PC-9 (cell line): ENCODE measurements at regions not wholly inside any gene's neighbourhood (a gene's known extent, or its start where the extent isn't known, plus 50 kb on each side); places are given as distances from the start of the nearest gene placed in this dataset.
A peak's percentile ranks its signal among the peaks of the same experiment; 100 is the strongest.

Experiments used
- BruUV-seq: library from RNA; stranded (reverse); fragments of 400-500 nt; replicated peaks from 2 replicates; lab custom pipeline; 2021; lab: Mats Ljungman, UMichigan
- CTCF ChIA-PET: fragments of 300-600 bp; sonication (Branson Sonifier 250); formaldehyde crosslinking; loops from one replicate; lab custom pipeline; 2022; ENCODE audit warnings: antibody characterized with exemption; lab: Charles Lee
- POLR2A ChIA-PET: fragments of 300-600 bp; sonication (Branson Sonifier 250); formaldehyde crosslinking; loops from one replicate; lab custom pipeline; 2022; ENCODE audit warnings: antibody characterized with exemption; ENCODE audit not compliant: unreplicated experiment; lab: Charles Lee
- DNase-seq, 2 experiments: peaks; one replicate each; pipeline versions ENCODE4 v3.0.0 to v3.0.0-alpha.2; 2015 to 2022; ENCODE audit warnings: mixed read lengths in 1 of 2
- H2AFZ ChIP-seq: fragments of 200-600 bp; sonication (generic); 2 replicates; pipeline ENCODE4 v1.8.1; 2017; ENCODE audit warnings: antibody characterized with exemption
- H3F3A ChIP-seq: fragments of 200-600 bp; sonication (generic); 2 replicates; pipeline ENCODE4 v1.8.1; 2017; ENCODE audit warnings: antibody characterized with exemption, mild to moderate bottlenecking, low read depth; ENCODE audit not compliant: insufficient read depth
- H3K27ac ChIP-seq: fragments of 200-600 bp; sonication (generic); 2 replicates; pipeline ENCODE4 v1.6.1; 2016; ENCODE audit warnings: mixed run types
- H3K27me3 ChIP-seq: fragments of 200-600 bp; sonication (generic); 2 replicates; pipeline ENCODE4 v1.6.1; 2016; ENCODE audit warnings: low read depth, mixed run types; ENCODE audit not compliant: insufficient read depth
- H3K36me3 ChIP-seq: fragments of 200-600 bp; sonication (generic); 2 replicates; pipeline ENCODE4 v1.6.1; 2016; ENCODE audit warnings: low read depth, mixed run types
- H3K4me1 ChIP-seq: fragments of 200-600 bp; sonication (generic); replicated peaks from 2 replicates; pipeline ENCODE4 v1.6.1; 2016; ENCODE audit warnings: mixed run types; ENCODE audit not compliant: insufficient read depth
- H3K4me2 ChIP-seq: fragments of 200-600 bp; sonication (generic); 2 replicates; pipeline ENCODE4 v1.6.1; 2017; ENCODE audit warnings: mixed run types
- H3K4me3 ChIP-seq: fragments of 200-600 bp; sonication (generic); 2 replicates; pipeline ENCODE4 v1.6.1; 2016; ENCODE audit warnings: mixed run types
- H3K79me2 ChIP-seq: fragments of 200-600 bp; sonication (generic); 2 replicates; pipeline ENCODE4 v1.6.1; 2017; ENCODE audit warnings: low read depth, mixed run types
- H3K9me2 ChIP-seq: fragments of 200-600 bp; sonication (generic); 2 replicates; pipeline ENCODE4 v1.8.1; 2017; ENCODE audit warnings: mild to moderate bottlenecking; ENCODE audit not compliant: insufficient read depth
- H3K9me3 ChIP-seq: fragments of 200-600 bp; sonication (generic); 2 replicates; pipeline ENCODE4 v1.8.1; 2016; ENCODE audit warnings: low read depth; ENCODE audit not compliant: insufficient read depth
- H4K20me1 ChIP-seq: fragments of 200-600 bp; sonication (generic); 2 replicates; pipeline ENCODE4 v1.8.1; 2017; ENCODE audit not compliant: insufficient read depth
- EZH2 ChIP-seq: fragments of 200-600 bp; sonication (generic); IDR thresholded peaks from 2 replicates; pipeline ENCODE4 v1.8.0; 2017; ENCODE audit warnings: antibody characterized with exemption, low read depth
- intact Hi-C: fragments of 100-400 bp; cut with micrococcal nuclease; formaldehyde crosslinking; loops from one replicate; pipeline ENCODE4 v1.10.0; 2022; ENCODE audit not compliant: unreplicated experiment
- TF ChIP-seq, protein P1 (sequence below): fragments of 200-600 bp; sonication (generic); conservative IDR thresholded peaks from 2 replicates; pipeline ENCODE4 v1.6.1; 2017; ENCODE audit warnings: mixed run types, antibody characterized with exemption, mild to moderate bottlenecking, moderate library complexity

DNA sequence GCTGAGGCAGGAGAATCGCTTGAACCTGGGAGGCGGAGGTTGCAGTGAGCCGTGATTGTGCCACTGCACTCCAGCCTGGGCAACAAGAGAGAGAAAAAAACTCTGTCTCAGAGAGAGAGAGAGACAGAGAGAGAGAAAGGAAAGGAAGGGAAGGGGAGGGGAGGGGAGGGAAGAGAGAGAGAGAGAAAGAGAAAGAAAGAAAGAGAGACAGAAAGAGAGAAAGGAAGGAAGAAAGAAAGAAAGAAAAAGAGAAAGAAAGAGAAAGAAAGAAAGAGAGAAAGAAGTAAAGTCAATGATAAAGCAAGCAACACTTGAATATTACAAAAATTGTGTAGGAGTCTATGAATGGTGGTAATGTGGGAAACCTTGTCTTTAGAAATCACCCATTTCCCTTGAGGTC is 133.6 kb upstream of the MSX2 start:
- no peak overlapping the region for H3K4me3 ChIP-seq
- peaks cover 62% of the 10 kb centered on the region for H3K27me3 ChIP-seq
- H2AFZ ChIP-seq, result no peak overlapping the region
- H3K27ac ChIP-seq, result no peak overlapping the region
- CTCF ChIA-PET, result no interaction called here
- H3F3A ChIP-seq, result no peaks in the 10 kb centered on the region
- POLR2A ChIA-PET, result no interaction called here
- no peaks in the 10 kb centered on the region for H3K36me3 ChIP-seq
- no peaks in the 10 kb centered on the region for H3K9me2 ChIP-seq
- no TSS peak for BruUV-seq
- no peak for TF ChIP-seq EZH2
- TF ChIP-seq, protein P1, sequence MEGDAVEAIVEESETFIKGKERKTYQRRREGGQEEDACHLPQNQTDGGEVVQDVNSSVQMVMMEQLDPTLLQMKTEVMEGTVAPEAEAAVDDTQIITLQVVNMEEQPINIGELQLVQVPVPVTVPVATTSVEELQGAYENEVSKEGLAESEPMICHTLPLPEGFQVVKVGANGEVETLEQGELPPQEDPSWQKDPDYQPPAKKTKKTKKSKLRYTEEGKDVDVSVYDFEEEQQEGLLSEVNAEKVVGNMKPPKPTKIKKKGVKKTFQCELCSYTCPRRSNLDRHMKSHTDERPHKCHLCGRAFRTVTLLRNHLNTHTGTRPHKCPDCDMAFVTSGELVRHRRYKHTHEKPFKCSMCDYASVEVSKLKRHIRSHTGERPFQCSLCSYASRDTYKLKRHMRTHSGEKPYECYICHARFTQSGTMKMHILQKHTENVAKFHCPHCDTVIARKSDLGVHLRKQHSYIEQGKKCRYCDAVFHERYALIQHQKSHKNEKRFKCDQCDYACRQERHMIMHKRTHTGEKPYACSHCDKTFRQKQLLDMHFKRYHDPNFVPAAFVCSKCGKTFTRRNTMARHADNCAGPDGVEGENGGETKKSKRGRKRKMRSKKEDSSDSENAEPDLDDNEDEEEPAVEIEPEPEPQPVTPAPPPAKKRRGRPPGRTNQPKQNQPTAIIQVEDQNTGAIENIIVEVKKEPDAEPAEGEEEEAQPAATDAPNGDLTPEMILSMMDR, result no peak
- H3K4me2 ChIP-seq, result no peak overlapping the region
- no peak for DNase-seq
- no peaks in the 10 kb centered on the region for H3K9me3 ChIP-seq
- intact Hi-C loops, result no loop called here
- no peaks in the 10 kb centered on the region for H3K79me2 ChIP-seq
- H3K4me1 ChIP-seq, result 0 out of 2 replicates have a peak, but pooled peaks cover 10% of the 10 kb centered on the region
- H4K20me1 ChIP-seq, result no peaks in the 10 kb centered on the region

DNA sequence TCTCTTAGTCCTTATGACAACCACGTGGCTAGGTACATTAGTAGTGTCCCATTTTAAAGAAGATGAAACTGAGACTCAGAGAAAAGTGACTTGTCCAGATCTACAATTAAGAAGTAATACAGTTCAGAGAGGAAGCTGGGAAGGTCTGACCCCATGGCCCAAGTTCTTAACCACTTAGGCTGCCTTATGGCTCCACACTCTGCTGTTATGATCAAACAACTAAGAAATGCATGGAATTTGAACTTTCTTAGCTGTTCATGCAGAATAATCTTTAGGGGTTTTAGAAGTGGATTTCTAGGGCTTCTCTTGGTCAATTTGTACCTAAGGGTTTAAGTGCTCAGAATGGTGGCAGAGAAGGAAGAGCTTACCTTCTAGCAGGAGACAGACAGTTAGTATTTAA is 128.0 kb upstream of the MSX2 start:
- Histone ChIP-seq H3F3A (no peaks in the 10 kb centered on the region), H3K36me3 (no peaks in the 10 kb centered on the region), H3K27ac (no peak overlapping the region), H3K4me1 (no peaks in the 10 kb centered on the region), H2AFZ (no peak overlapping the region), H3K9me3 (no peaks in the 10 kb centered on the region), H4K20me1 (no peaks in the 10 kb centered on the region), H3K79me2 (no peaks in the 10 kb centered on the region), H3K4me2 (no peak overlapping the region), H3K9me2 (no peaks in the 10 kb centered on the region), H3K27me3 (peaks cover 69% of the 10 kb centered on the region), H3K4me3 (no peak overlapping the region)
- ChIA-PET CTCF (no interaction called here), POLR2A (no interaction called here)
- peak in 1 of 2 experiments; percentile 66 for DNase-seq
- TF ChIP-seq, protein P1, result no peak
- TF ChIP-seq EZH2, result no peak
- intact Hi-C loops, result no loop called here
- BruUV-seq, result no TSS peak

DNA sequence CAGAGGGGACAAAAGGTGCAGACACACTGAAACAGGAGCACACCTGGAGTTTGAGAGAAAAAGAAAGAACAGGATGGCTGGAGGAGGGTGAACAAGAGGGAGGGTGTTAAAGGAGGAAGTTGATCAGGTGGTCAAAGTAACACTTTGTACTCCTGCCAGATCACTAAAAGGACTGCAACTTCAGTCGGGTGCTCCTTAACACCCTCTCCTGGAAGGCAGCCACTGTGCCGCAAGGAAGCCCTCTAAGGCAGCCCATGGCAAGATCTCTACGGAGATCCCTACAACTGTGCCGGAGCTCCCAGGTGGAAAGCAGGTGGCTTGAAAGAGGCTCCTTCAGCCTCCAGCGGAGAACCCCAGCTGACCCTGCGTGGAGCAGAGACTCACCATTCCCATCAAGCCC is 124.4 kb upstream of the MSX2 start:
- no peaks in the 10 kb centered on the region for H3F3A ChIP-seq
- no peaks in the 10 kb centered on the region for H3K79me2 ChIP-seq
- no peaks in the 10 kb centered on the region for H3K9me2 ChIP-seq
- peaks cover 68% of the 10 kb centered on the region for H3K27me3 ChIP-seq
- H4K20me1 ChIP-seq, result no peaks in the 10 kb centered on the region
- no peaks in the 10 kb centered on the region; the same call in 1 of the 2 replicates for H3K9me3 ChIP-seq
- intact Hi-C loops, result no loop called here
- no peak overlapping the region for H3K27ac ChIP-seq
- ChIA-PET POLR2A (no interaction called here), CTCF (interaction anchor here (0.6 kb wide), 1 partner anchor 247 kb away, joined by 3 read pairs; no protein-coding TSS in a partner anchor)
- no peaks in the 10 kb centered on the region for H3K4me1 ChIP-seq
- no peak overlapping the region for H2AFZ ChIP-seq
- no peak overlapping the region for H3K4me3 ChIP-seq
- no peak for TF ChIP-seq EZH2
- TF ChIP-seq, protein P1, result no peak
- no TSS peak for BruUV-seq
- no peak for DNase-seq
- H3K36me3 ChIP-seq, result no peaks in the 10 kb centered on the region
- no peak overlapping the region for H3K4me2 ChIP-seq
